Mesothelial cell of epicardium (in vitro differentiated cells): ENCODE measurements at regions not wholly inside any gene's neighbourhood (a gene's known extent, or its start where the extent isn't known, plus 50 kb on each side); places are given as distances from the start of the nearest gene placed in this dataset.
"Not testable (repeated sequence)": the region's sequence is repeated elsewhere in the genome, so short reads cannot be mapped to it uniquely, and the experiment has no call there.

Experiments used
- DNase-seq, 2 experiments: peaks; one replicate each; pipeline ENCODE4 v3.0.0; 2021; ENCODE audit warnings: low spot score in 2 of 2; ENCODE audit not compliant: unreplicated experiment in 2 of 2
- H3K27ac Mint-ChIP-seq: 2 replicates; pipeline ENCODE4 v1.8.0; 2021; ENCODE audit warnings: mixed read lengths
- H3K27me3 Mint-ChIP-seq: 2 replicates; pipeline ENCODE4 v1.8.0; 2021; ENCODE audit warnings: low read depth, mixed read lengths
- H3K36me3 Mint-ChIP-seq: 2 replicates; pipeline ENCODE4 v1.8.0; 2021; ENCODE audit warnings: mixed read lengths
- H3K4me1 Mint-ChIP-seq: 2 replicates; pipeline ENCODE4 v1.8.0; 2021; ENCODE audit warnings: mixed read lengths
- H3K4me3 Mint-ChIP-seq: 2 replicates; pipeline ENCODE4 v1.8.0; 2021; ENCODE audit warnings: mild to moderate bottlenecking, moderate library complexity, mixed read lengths
- H3K9me3 Mint-ChIP-seq: 2 replicates; pipeline ENCODE4 v1.8.0; 2021; ENCODE audit warnings: mixed read lengths
- TF ChIP-seq, protein P1 (sequence below): fragments of 200-600 bp; sonication (generic); IDR thresholded peaks from one replicate; pipeline ENCODE4 v1.5.0; 2021; ENCODE audit warnings: antibody characterized with exemption; ENCODE audit not compliant: unreplicated experiment

DNA sequence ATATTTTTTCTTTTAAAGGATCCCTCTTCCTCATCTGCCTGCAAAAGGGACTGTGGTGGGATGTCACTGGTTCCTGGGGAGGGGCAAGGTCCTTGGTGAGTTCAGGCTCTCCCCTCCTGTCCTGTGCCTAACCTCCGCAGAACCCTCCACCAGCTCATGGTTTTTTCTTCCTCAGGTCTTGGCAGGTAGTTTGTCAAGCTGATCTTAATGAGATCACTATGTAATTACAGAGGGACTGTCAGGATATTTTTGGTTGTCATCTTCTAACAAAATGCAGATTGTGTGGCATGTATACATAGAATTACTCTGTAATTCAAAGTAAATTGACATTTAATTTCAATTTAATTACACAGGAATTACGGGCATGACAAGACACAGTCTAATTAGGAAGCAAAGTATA is 150.3 kb upstream of the SEMA6A start:
- Mint-ChIP-seq H3K27me3 (no peaks in the 10 kb centered on the region), H3K9me3 (no peaks in the 10 kb centered on the region), H3K36me3 (no peaks in the 10 kb centered on the region), H3K4me1 (no peaks in the 10 kb centered on the region), H3K27ac (no peak overlapping the region), H3K4me3 (no peak overlapping the region)
- TF ChIP-seq, protein P1, sequence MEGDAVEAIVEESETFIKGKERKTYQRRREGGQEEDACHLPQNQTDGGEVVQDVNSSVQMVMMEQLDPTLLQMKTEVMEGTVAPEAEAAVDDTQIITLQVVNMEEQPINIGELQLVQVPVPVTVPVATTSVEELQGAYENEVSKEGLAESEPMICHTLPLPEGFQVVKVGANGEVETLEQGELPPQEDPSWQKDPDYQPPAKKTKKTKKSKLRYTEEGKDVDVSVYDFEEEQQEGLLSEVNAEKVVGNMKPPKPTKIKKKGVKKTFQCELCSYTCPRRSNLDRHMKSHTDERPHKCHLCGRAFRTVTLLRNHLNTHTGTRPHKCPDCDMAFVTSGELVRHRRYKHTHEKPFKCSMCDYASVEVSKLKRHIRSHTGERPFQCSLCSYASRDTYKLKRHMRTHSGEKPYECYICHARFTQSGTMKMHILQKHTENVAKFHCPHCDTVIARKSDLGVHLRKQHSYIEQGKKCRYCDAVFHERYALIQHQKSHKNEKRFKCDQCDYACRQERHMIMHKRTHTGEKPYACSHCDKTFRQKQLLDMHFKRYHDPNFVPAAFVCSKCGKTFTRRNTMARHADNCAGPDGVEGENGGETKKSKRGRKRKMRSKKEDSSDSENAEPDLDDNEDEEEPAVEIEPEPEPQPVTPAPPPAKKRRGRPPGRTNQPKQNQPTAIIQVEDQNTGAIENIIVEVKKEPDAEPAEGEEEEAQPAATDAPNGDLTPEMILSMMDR: no peak
- no peak for DNase-seq

DNA sequence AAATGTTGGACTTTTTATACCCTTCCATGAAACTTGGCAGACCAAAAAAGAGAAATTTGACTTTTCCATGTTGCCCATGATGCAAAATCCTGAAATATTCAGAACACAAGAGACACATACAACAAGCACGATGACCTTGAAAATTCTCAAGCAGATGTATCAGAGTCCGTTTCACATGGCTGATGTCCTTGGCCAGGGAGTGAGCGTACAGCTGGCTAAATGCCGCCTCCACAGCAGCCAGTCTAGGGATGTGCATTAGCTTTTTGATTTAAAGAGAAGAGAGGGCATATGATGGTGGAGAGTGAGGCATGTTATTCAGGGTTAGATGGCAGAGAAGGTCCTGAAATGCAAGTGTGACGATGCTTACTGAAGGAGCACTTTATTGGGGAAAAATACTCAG is 148.0 kb upstream of the SEMA6A start:
- no peak overlapping the region for H3K27ac Mint-ChIP-seq
- H3K36me3 Mint-ChIP-seq: no peaks in the 10 kb centered on the region
- H3K4me1 Mint-ChIP-seq: no peaks in the 10 kb centered on the region
- TF ChIP-seq, protein P1: no peak
- H3K4me3 Mint-ChIP-seq: no peak overlapping the region
- no peak for DNase-seq
- H3K9me3 Mint-ChIP-seq: no peaks in the 10 kb centered on the region
- H3K27me3 Mint-ChIP-seq: no peaks in the 10 kb centered on the region

DNA sequence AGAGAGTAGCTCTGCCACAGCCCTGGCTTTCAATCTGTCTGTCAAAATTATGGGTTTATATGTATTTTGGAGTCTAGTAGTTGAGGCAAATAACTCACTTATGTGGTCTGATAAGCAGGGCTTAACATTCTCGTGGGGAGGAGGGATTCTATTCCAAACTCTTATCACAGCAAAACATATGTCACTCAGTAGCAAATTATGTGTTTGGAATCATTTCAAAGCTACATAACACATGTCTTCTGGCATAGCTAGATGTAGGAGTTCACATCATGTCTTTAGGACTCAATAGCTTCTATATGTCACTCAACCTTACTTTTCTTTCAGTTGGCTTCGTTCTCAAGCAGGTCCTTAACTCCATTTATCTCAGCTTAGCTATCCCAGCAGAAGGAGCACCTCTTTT is 144.5 kb upstream of the SEMA6A start:
- Mint-ChIP-seq H3K4me3 (no peak overlapping the region), H3K27ac (no peak overlapping the region), H3K4me1 (no peaks in the 10 kb centered on the region), H3K36me3 (no peaks in the 10 kb centered on the region), H3K9me3 (peaks cover 8% of the 10 kb centered on the region), H3K27me3 (no peaks in the 10 kb centered on the region)
- TF ChIP-seq, protein P1: no peak
- DNase-seq: no peak

DNA sequence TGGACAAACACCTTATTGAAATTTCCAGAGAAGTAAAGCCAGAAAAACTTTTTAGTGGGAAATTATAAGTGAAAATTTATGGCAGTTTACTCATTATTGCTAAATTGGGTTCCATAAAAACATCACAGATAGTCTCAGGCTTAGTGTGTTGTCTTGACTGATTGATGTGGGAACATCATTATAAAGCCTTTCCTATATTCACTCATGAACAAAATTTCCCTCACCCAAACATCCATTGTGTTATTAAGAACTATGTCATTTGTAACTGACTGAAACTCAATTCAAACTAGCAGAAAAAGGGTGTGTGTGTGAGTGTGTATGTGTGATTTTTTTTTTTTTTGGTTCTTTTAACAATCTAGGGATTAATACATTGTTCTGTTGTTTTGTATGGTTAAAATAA is 143.7 kb upstream of the SEMA6A start:
- no peak overlapping the region for H3K27ac Mint-ChIP-seq
- no peak for DNase-seq
- no peak overlapping the region for H3K4me3 Mint-ChIP-seq
- TF ChIP-seq, protein P1: no peak
- no peaks in the 10 kb centered on the region for H3K36me3 Mint-ChIP-seq
- peaks cover 8% of the 10 kb centered on the region for H3K9me3 Mint-ChIP-seq
- H3K27me3 Mint-ChIP-seq: no peaks in the 10 kb centered on the region
- H3K4me1 Mint-ChIP-seq: no peaks in the 10 kb centered on the region

DNA sequence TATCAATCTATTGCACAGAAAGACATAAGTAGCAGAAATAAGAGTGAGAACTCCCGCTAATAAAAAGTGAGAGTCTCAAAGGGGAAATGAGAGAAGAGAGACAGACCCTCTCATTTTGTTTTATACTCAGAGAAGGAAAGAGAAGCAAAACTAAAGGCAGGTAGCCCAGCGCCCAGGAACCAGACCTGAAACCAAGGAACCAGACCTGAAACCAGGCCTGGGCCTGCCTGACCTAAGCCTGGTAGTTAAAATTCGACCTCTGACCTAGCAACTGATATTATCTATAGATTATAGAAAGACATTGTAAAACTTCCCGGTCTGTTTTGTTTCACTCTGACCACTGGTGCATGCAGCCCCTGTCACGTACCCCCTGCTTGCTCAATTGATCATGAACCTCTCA is 134.5 kb upstream of the SEMA6A start:
- TF ChIP-seq, protein P1: no peak

DNA sequence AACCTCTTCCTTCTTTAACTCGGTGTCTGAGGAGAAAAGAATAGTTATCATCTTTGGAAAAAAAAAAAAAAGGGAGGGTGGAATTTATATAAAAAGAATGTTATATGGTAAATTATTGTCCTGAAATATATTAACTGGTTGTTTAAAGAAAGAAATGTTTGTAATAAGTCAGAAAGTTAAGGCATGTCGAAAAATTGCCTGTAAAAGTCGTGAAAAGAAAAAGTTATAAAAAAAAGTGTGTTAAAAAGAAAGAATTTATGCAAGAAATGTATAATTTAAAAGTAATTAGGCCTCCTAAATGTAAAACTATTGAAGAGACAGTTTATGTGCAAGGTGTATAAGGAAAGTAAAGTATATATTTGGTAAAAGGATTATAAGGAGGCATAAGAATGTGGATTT is 130.5 kb upstream of the SEMA6A start:
- not testable (repeated sequence) for DNase-seq, H3K27me3 Mint-ChIP-seq, H3K36me3 Mint-ChIP-seq, H3K27ac Mint-ChIP-seq, H3K4me1 Mint-ChIP-seq, H3K4me3 Mint-ChIP-seq, H3K9me3 Mint-ChIP-seq

More for the DNA sequence above, 134.5 kb upstream of the SEMA6A start:
- DNase-seq: no peak
- H3K9me3 Mint-ChIP-seq: peaks cover 4% of the 10 kb centered on the region
- peaks cover 3% of the 10 kb centered on the region for H3K4me1 Mint-ChIP-seq
- no peak overlapping the region for H3K27ac Mint-ChIP-seq
- H3K36me3 Mint-ChIP-seq: no peaks in the 10 kb centered on the region
- no peak overlapping the region for H3K4me3 Mint-ChIP-seq
- no peaks in the 10 kb centered on the region for H3K27me3 Mint-ChIP-seq
